Thoracic aorta (tissue), 2 donors: ENCODE measurements at regions not wholly inside any gene's neighbourhood (a gene's known extent, or its start where the extent isn't known, plus 50 kb on each side); places are given as distances from the start of the nearest gene placed in this dataset.

Experiments
- ATAC-seq: fragments of 150-250 bp; one replicate; pipeline ENCODE4 v1.8.0; 2017; ENCODE audit warnings: low read depth; ENCODE audit not compliant: insufficient number of reproducible peaks, low FRiP score
- DNase-seq: peaks from one replicate; pipeline ENCODE4 v3.0.0-alpha.2; 2020; ENCODE audit warnings: low spot score
- H3K27ac ChIP-seq, 2 donors: fragments of 200-600 bp; sonication (generic); 1 replicate in 1 of 2; 2 replicates in 1 of 2; pipeline ENCODE4 v1.5.1; 2016; ENCODE audit warnings: mild to moderate bottlenecking in 2 of 2, moderate library complexity in 2 of 2
- H3K27me3 ChIP-seq: fragments of 200-600 bp; sonication (generic); replicated peaks from 2 replicates; pipeline ENCODE4 v1.6.0; 2016; ENCODE audit warnings: mild to moderate bottlenecking; ENCODE audit not compliant: insufficient read depth
- H3K36me3 ChIP-seq: fragments of 200-600 bp; sonication (generic); one replicate; pipeline ENCODE4 v1.5.1; 2016
- H3K4me1 ChIP-seq, 2 donors: fragments of 200-600 bp; sonication (generic); 1 replicate in 1 of 2; 2 replicates in 1 of 2; pipeline versions ENCODE4 v1.5.1 to v1.6.0; 2016; ENCODE audit warnings: low read depth in 2 of 2, mild to moderate bottlenecking in 1 of 2; ENCODE audit not compliant: control insufficient read depth in 1 of 2
- H3K4me3 ChIP-seq: fragments of 200-600 bp; sonication (generic); 2 replicates; pipeline ENCODE4 v1.5.1; 2016; ENCODE audit warnings: mild to moderate bottlenecking
- H3K9me3 ChIP-seq: fragments of 200-600 bp; sonication (generic); 2 replicates; pipeline ENCODE4 v1.5.1; 2016
- CTCF ChIP-seq: fragments of 200-600 bp; sonication (generic); IDR thresholded peaks from one replicate; pipeline ENCODE4 v1.5.1; 2019; ENCODE audit warnings: antibody characterized with exemption

GRCh38 chr5:164637931-164638521 is 1132.6 kb downstream of the MAT2B start:
- Histone ChIP-seq H3K27me3 (no peaks in the 10 kb centered on the region), H3K4me1 (no peaks in the 10 kb centered on the region), H3K9me3 (no peaks in the 10 kb centered on the region), H3K27ac (no peak overlapping the region), H3K36me3 (no peaks in the 10 kb centered on the region), H3K4me3 (no peak overlapping the region)
- no peak for ATAC-seq
- no peak for DNase-seq
- no peak for TF ChIP-seq CTCF

GRCh38 chr5:164649266-164649665 is 1143.8 kb downstream of the MAT2B start:
- no peak for ATAC-seq
- DNase-seq: no peak
- H3K4me1 ChIP-seq: no peaks in the 10 kb centered on the region

GRCh38 chr5:164650427-164650826 is 1145.0 kb downstream of the MAT2B start:
- ATAC-seq (no peak), DNase-seq (no peak)
- no peak for TF ChIP-seq CTCF
- H3K4me1 ChIP-seq: no peaks in the 10 kb centered on the region
- H3K36me3 ChIP-seq: no peaks in the 10 kb centered on the region
- H3K27me3 ChIP-seq: no peaks in the 10 kb centered on the region
- no peaks in the 10 kb centered on the region for H3K9me3 ChIP-seq
- H3K27ac ChIP-seq: no peak overlapping the region
- H3K4me3 ChIP-seq: no peak overlapping the region

More at GRCh38 chr5:164649266-164649665, 1143.8 kb downstream of the MAT2B start:
- TF ChIP-seq CTCF: no peak
- H3K36me3 ChIP-seq: no peaks in the 10 kb centered on the region
- no peaks in the 10 kb centered on the region for H3K9me3 ChIP-seq
- H3K4me3 ChIP-seq: no peak overlapping the region
- no peak overlapping the region for H3K27ac ChIP-seq
- H3K27me3 ChIP-seq: no peaks in the 10 kb centered on the region

- Histone ChIP-seq H3K4me3 (no peak overlapping the region), H3K36me3 (no peaks in the 10 kb centered on the region), H3K4me1 (no peaks in the 10 kb centered on the region), H3K27ac (no peak overlapping the region), H3K27me3 (no peaks in the 10 kb centered on the region), H3K9me3 (no peaks in the 10 kb centered on the region)
- DNase-seq (no peak), ATAC-seq (no peak)
- no peak for TF ChIP-seq CTCF
Observed at GRCh38 chr5:164651546-164652275, 1146.3 kb downstream of the MAT2B start.

- H3K27ac ChIP-seq: no peak overlapping the region
- H3K9me3 ChIP-seq: no peaks in the 10 kb centered on the region
- no peaks in the 10 kb centered on the region for H3K36me3 ChIP-seq
- no peak for TF ChIP-seq CTCF
- H3K4me1 ChIP-seq: no peaks in the 10 kb centered on the region
- no peaks in the 10 kb centered on the region for H3K27me3 ChIP-seq
- no peak overlapping the region for H3K4me3 ChIP-seq
- ATAC-seq (no peak), DNase-seq (no peak)
Observed at GRCh38 chr5:164652276-164652660, 1146.8 kb downstream of the MAT2B start.
